HepG2 (cell line): ENCODE measurements at regions not wholly inside any gene's neighbourhood (a gene's known extent, or its start where the extent isn't known, plus 50 kb on each side); places are given as distances from the start of the nearest gene placed in this dataset.

ENCODE experiments used
- CHCHD3 ChIP-seq: sonication (generic); formaldehyde crosslinking; IDR thresholded peaks from 2 replicates; pipeline ENCODE4 v1.8.0; 2022; ENCODE audit warnings: mild to moderate bottlenecking, missing genetic modification reagents, moderate library complexity
- ZKSCAN1 ChIP-seq: fragments of 150-350 bp; IDR thresholded peaks from 2 replicates; pipeline ENCODE4 v1.6.1; 2014; ENCODE audit warnings: low read length
- TF ChIP-seq, protein P1 (sequence below): sonication (generic); formaldehyde crosslinking; IDR thresholded peaks from 2 replicates; pipeline ENCODE4 v1.5.0; 2020; ENCODE audit warnings: mild to moderate bottlenecking, missing genetic modification reagents, moderate library complexity

DNA sequence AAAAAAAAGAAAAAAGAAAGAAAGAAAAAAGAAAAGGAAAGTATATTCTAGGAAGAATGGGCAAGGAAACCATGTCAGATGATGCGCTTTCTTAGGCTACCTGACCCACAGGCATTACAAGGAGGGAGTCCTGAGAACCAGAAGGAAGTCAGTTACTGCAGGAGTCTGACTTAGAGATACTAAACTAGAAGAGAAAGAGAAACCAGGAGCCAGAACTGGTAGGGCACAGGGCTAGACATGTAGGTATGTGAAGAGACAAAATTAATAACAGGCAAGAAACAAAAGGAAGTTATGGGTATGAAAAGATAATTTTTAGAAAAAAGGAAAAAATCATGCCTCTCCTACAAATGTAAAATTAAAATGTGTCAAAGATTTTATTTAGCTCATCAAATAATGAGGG is 63.3 kb upstream of the LRRN1 start:
- TF ChIP-seq, protein P1, sequence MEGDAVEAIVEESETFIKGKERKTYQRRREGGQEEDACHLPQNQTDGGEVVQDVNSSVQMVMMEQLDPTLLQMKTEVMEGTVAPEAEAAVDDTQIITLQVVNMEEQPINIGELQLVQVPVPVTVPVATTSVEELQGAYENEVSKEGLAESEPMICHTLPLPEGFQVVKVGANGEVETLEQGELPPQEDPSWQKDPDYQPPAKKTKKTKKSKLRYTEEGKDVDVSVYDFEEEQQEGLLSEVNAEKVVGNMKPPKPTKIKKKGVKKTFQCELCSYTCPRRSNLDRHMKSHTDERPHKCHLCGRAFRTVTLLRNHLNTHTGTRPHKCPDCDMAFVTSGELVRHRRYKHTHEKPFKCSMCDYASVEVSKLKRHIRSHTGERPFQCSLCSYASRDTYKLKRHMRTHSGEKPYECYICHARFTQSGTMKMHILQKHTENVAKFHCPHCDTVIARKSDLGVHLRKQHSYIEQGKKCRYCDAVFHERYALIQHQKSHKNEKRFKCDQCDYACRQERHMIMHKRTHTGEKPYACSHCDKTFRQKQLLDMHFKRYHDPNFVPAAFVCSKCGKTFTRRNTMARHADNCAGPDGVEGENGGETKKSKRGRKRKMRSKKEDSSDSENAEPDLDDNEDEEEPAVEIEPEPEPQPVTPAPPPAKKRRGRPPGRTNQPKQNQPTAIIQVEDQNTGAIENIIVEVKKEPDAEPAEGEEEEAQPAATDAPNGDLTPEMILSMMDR (CRISPR knock-in tag): no peak
- TF ChIP-seq ZKSCAN1: no peak
- TF ChIP-seq CHCHD3 (CRISPR knock-in tag): no peak
